CD4-positive, alpha-beta memory T cell (primary cell): ENCODE measurements at regions not wholly inside any gene's neighbourhood (a gene's known extent, or its start where the extent isn't known, plus 50 kb on each side); places are given as distances from the start of the nearest gene placed in this dataset.

Experiments
- CTCF ChIA-PET: fragments of 350-600 bp; sonication (Branson Sonifier 250); formaldehyde crosslinking; loops from one replicate; lab custom pipeline; 2021; ENCODE audit warnings: inconsistent platforms; ENCODE audit not compliant: partially characterized antibody; lab: Charles Lee
- POLR2A ChIA-PET: fragments of 350-600 bp; sonication (Branson Sonifier 250); formaldehyde crosslinking; loops from one replicate; lab custom pipeline; 2021; ENCODE audit not compliant: partially characterized antibody; lab: Charles Lee
- DNase-seq, 5 donors: peaks; one replicate each; pipeline versions ENCODE4 v3.0.0 to v3.0.0-alpha.2; 2020 to 2022; ENCODE audit warnings: mixed read lengths in 1 of 5
- H3K27ac ChIP-seq: one replicate; pipeline ENCODE4 v1.7.0; 2013; ENCODE audit warnings: low read depth, low read length
- H3K27me3 ChIP-seq: 2 replicates; pipeline ENCODE4 v1.7.0; 2013; ENCODE audit warnings: mild to moderate bottlenecking, low read length, moderate library complexity; ENCODE audit not compliant: insufficient read depth
- H3K36me3 ChIP-seq: 2 replicates; pipeline ENCODE4 v1.7.0; 2013; ENCODE audit warnings: mild to moderate bottlenecking, low read length, moderate library complexity; ENCODE audit not compliant: insufficient read depth
- H3K4me1 ChIP-seq: 2 replicates; pipeline ENCODE4 v1.7.0; 2013; ENCODE audit warnings: mild to moderate bottlenecking, low read length, moderate library complexity; ENCODE audit not compliant: insufficient read depth
- H3K4me3 ChIP-seq, 2 donors: one replicate each; pipeline ENCODE4 v1.7.0; 2013; ENCODE audit warnings: low read length in 2 of 2, mild to moderate bottlenecking in 1 of 2
- H3K9me3 ChIP-seq, 2 donors: one replicate each; pipeline ENCODE4 v1.7.0; 2013; ENCODE audit warnings: low read length in 2 of 2, control low read depth in 1 of 2; ENCODE audit not compliant: control insufficient read depth in 1 of 2
- H3K27ac Mint-ChIP-seq, 7 donors: one replicate each; pipeline ENCODE4 v1.8.0; 2020 to 2021; ENCODE audit warnings: mixed read lengths in 7 of 7, mild to moderate bottlenecking in 6 of 7, inconsistent platforms in 3 of 7, moderate library complexity in 3 of 7
- H3K27me3 Mint-ChIP-seq, 2 donors: one replicate each; pipeline ENCODE4 v1.8.0; 2020 to 2021; ENCODE audit warnings: mixed read lengths in 2 of 2
- H3K36me3 Mint-ChIP-seq, 2 donors: one replicate each; pipeline ENCODE4 v1.8.0; 2020 to 2021; ENCODE audit warnings: mixed read lengths in 2 of 2, inconsistent platforms in 1 of 2, mild to moderate bottlenecking in 1 of 2
- H3K4me1 Mint-ChIP-seq, 4 donors: one replicate each; pipeline ENCODE4 v1.8.0; 2020 to 2021; ENCODE audit warnings: mixed read lengths in 4 of 4, mild to moderate bottlenecking in 1 of 4
- H3K4me3 Mint-ChIP-seq, 8 donors: one replicate each; pipeline ENCODE4 v1.8.0; 2020 to 2021; ENCODE audit warnings: mixed read lengths in 8 of 8, mild to moderate bottlenecking in 7 of 8, moderate library complexity in 6 of 8, inconsistent platforms in 3 of 8
- H3K9me3 Mint-ChIP-seq, 8 donors: one replicate each; pipeline ENCODE4 v1.8.0; 2020 to 2021; ENCODE audit warnings: mixed read lengths in 8 of 8, mild to moderate bottlenecking in 5 of 8, inconsistent platforms in 3 of 8, moderate library complexity in 1 of 8
- intact Hi-C: fragments of 100-400 bp; cut with micrococcal nuclease; formaldehyde crosslinking; loops from one replicate; pipeline ENCODE4 v1.15.1; 2023

- no peaks in the 10 kb centered on the region for H3K4me1 ChIP-seq
- Mint-ChIP-seq H3K4me3 (no peak overlapping the region), H3K4me1 (no peaks in the 10 kb centered on the region), H3K9me3 (peaks cover 0 to 8% (median 4%) of the 10 kb centered on the region in 8 donors), H3K36me3 (no peaks in the 10 kb centered on the region), H3K27me3 (no peaks in the 10 kb centered on the region), H3K27ac (no peak overlapping the region)
- intact Hi-C loops: no loop called here
- no peaks in the 10 kb centered on the region for H3K9me3 ChIP-seq
- POLR2A ChIA-PET: no interaction called here
- DNase-seq: no peak
- no peak overlapping the region for H3K4me3 ChIP-seq
- H3K27ac ChIP-seq: no peak overlapping the region
- H3K27me3 ChIP-seq: no peaks in the 10 kb centered on the region
- H3K36me3 ChIP-seq: no peaks in the 10 kb centered on the region
- CTCF ChIA-PET: no interaction called here
These were observed 1819.5 kb upstream of the TENM3 start for GRCh38 chr4:180423712-180424057.

DNA sequence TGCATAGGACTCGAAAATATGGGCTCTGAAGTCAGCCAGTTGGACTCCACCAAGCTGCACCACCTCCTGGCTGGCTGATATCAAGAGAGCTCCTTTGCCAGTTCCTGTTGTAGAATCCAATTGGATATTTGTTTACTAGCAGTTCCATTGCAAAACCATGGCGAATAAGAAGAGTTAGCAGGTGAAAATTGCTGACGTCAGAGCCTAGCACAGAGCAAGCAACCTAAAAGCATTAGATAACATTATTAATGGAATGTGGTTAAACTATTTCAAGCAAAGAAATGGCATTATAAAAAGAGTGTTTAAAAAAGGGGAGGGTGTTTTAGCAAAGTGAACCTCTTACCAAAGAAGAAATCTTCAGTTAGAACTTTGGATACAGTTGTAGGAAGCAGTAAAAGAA, 1816.3 kb upstream of the TENM3 start:
- H3K27me3 Mint-ChIP-seq: no peaks in the 10 kb centered on the region
- intact Hi-C loops: no loop called here
- no peak overlapping the region for H3K27ac Mint-ChIP-seq
- CTCF ChIA-PET: no interaction called here
- Histone ChIP-seq H3K27ac (no peak overlapping the region), H3K4me3 (no peak overlapping the region), H3K4me1 (no peaks in the 10 kb centered on the region), H3K36me3 (no peaks in the 10 kb centered on the region), H3K27me3 (no peaks in the 10 kb centered on the region), H3K9me3 (no peaks in the 10 kb centered on the region)
- H3K36me3 Mint-ChIP-seq: no peaks in the 10 kb centered on the region
- H3K4me3 Mint-ChIP-seq: no peak overlapping the region
- no peak for DNase-seq
- peaks cover 3 to 13% (median 5%) of the 10 kb centered on the region in 8 donors for H3K9me3 Mint-ChIP-seq
- no peaks in the 10 kb centered on the region for H3K4me1 Mint-ChIP-seq
- POLR2A ChIA-PET: no interaction called here

- no peaks in the 10 kb centered on the region for H3K4me1 Mint-ChIP-seq
- no peaks in the 10 kb centered on the region for H3K36me3 ChIP-seq
- H3K4me1 ChIP-seq: no peaks in the 10 kb centered on the region
- DNase-seq: no peak
- intact Hi-C loops: no loop called here
- H3K27me3 ChIP-seq: no peaks in the 10 kb centered on the region
- no peak overlapping the region for H3K27ac ChIP-seq
- H3K4me3 Mint-ChIP-seq: no peak overlapping the region
- H3K9me3 Mint-ChIP-seq: peaks cover 0 to 15% (median 4%) of the 10 kb centered on the region in 8 donors
- H3K9me3 ChIP-seq: no peaks in the 10 kb centered on the region
- ChIA-PET POLR2A (no interaction called here), CTCF (no interaction called here)
- peak overlapping the region in 1 of 7 donors; percentile 1 for H3K27ac Mint-ChIP-seq
- no peak overlapping the region for H3K4me3 ChIP-seq
- H3K36me3 Mint-ChIP-seq: no peaks in the 10 kb centered on the region
- no peaks in the 10 kb centered on the region for H3K27me3 Mint-ChIP-seq
These were observed 1812.9 kb upstream of the TENM3 start for GRCh38 chr4:180430283-180430682.

- intact Hi-C loops: no loop called here
- peaks cover 0 to 5% (median 2%) of the 10 kb centered on the region in 4 donors for H3K4me1 Mint-ChIP-seq
- Histone ChIP-seq H3K4me3 (no peak overlapping the region), H3K27me3 (no peaks in the 10 kb centered on the region), H3K4me1 (no peaks in the 10 kb centered on the region), H3K27ac (no peak overlapping the region), H3K36me3 (no peaks in the 10 kb centered on the region), H3K9me3 (no peaks in the 10 kb centered on the region)
- POLR2A ChIA-PET: no interaction called here
- H3K27ac Mint-ChIP-seq: no peak overlapping the region
- H3K27me3 Mint-ChIP-seq: no peaks in the 10 kb centered on the region
- H3K36me3 Mint-ChIP-seq: no peaks in the 10 kb centered on the region
- no peak overlapping the region for H3K4me3 Mint-ChIP-seq
- CTCF ChIA-PET: no interaction called here
- DNase-seq: no peak
- H3K9me3 Mint-ChIP-seq: peaks cover 0 to 18% (median 3%) of the 10 kb centered on the region in 8 donors
These were observed 1808.9 kb upstream of the TENM3 start for GRCh38 chr4:180434131-180434895.

DNA sequence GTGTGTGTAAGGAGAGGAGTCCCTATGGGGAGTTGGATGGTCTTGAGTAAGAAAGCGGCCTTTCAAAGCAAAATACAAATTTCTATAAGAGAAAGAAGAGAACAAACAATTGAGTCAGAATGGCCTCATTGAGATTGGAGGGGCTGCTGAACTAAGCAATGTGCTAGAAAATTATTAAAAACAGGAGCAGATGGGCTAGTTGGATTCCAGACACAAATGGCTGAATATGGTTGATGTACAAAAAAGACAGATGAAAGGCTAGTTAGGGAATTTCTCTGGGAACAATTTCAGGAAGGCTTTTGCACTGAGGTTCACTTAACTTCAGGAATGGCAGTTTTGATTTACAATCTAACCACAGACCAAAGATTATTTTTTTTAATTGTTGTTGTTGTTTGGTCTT, 1806.8 kb upstream of the TENM3 start:
- ChIA-PET CTCF (no interaction called here), POLR2A (no interaction called here)
- Histone ChIP-seq H3K4me3 (no peak overlapping the region), H3K4me1 (no peaks in the 10 kb centered on the region), H3K27me3 (no peaks in the 10 kb centered on the region), H3K9me3 (no peaks in the 10 kb centered on the region), H3K36me3 (no peaks in the 10 kb centered on the region), H3K27ac (no peak overlapping the region)
- peaks cover 0 to 5% (median 2%) of the 10 kb centered on the region in 4 donors for H3K4me1 Mint-ChIP-seq
- no peaks in the 10 kb centered on the region for H3K27me3 Mint-ChIP-seq
- H3K9me3 Mint-ChIP-seq: peaks cover 4 to 19% (median 6%) of the 10 kb centered on the region in 8 donors
- no peak overlapping the region for H3K27ac Mint-ChIP-seq
- DNase-seq: no peak
- no peak overlapping the region for H3K4me3 Mint-ChIP-seq
- H3K36me3 Mint-ChIP-seq: no peaks in the 10 kb centered on the region
- intact Hi-C loops: no loop called here

- Mint-ChIP-seq H3K27me3 (no peaks in the 10 kb centered on the region), H3K4me3 (no peak overlapping the region), H3K9me3 (peaks cover 4 to 21% (median 6%) of the 10 kb centered on the region in 8 donors), H3K27ac (no peak overlapping the region), H3K36me3 (no peaks in the 10 kb centered on the region), H3K4me1 (peaks cover 0 to 5% (median 2%) of the 10 kb centered on the region in 4 donors)
- Histone ChIP-seq H3K27ac (no peak overlapping the region), H3K4me1 (no peaks in the 10 kb centered on the region), H3K27me3 (no peaks in the 10 kb centered on the region), H3K4me3 (no peak overlapping the region), H3K9me3 (no peaks in the 10 kb centered on the region), H3K36me3 (no peaks in the 10 kb centered on the region)
- intact Hi-C loops: no loop called here
- CTCF ChIA-PET: no interaction called here
- DNase-seq: no peak
- POLR2A ChIA-PET: no interaction called here
These were observed 1805.6 kb upstream of the TENM3 start for GRCh38 chr4:180437601-180438000.

DNA sequence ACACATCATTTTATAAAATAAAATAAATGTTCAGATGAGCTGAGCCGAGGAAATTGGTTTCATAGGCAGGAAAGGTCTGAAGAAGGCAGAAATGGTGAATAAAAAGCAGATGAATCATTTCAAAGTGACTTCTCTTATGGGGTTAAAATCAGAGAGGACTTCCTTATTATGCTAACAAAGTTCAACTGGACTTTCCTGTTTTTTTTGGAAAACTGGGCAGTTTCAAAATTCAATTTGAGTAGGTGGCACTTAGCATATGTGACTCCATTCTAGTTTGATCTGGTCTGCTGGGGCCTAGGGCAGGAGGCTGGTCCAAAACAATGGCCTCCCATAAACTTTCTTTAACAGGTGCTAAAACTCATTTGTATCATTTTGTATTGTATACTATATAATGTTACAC, 1794.9 kb upstream of the TENM3 start:
- Mint-ChIP-seq H3K4me1 (no peaks in the 10 kb centered on the region), H3K36me3 (no peaks in the 10 kb centered on the region), H3K27ac (no peak overlapping the region), H3K9me3 (peaks cover 0 to 7% (median 0%) of the 10 kb centered on the region in 8 donors), H3K27me3 (no peaks in the 10 kb centered on the region), H3K4me3 (no peak overlapping the region)
- no peaks in the 10 kb centered on the region for H3K4me1 ChIP-seq
- CTCF ChIA-PET: no interaction called here
- POLR2A ChIA-PET: no interaction called here
- H3K27me3 ChIP-seq: no peaks in the 10 kb centered on the region
- no peaks in the 10 kb centered on the region for H3K36me3 ChIP-seq
- intact Hi-C loops: no loop called here
- H3K4me3 ChIP-seq: no peak overlapping the region
- no peak overlapping the region for H3K27ac ChIP-seq
- no peak for DNase-seq
- no peaks in the 10 kb centered on the region for H3K9me3 ChIP-seq
